ENCODE measurements at regions not wholly inside any gene's neighbourhood (a gene's known extent, or its start where the extent isn't known, plus 50 kb on each side); places are given as distances from the start of the nearest gene placed in this dataset.

- ATAC-seq (ENCODE audit: insufficient read depth, low FRiP score) = no peak
Observed at GRCh38 chr9:24286761-24287160, 258.9 kb downstream of the IZUMO3 start.

GRCh38 chr9:24258626-24259025 is 287.1 kb downstream of the IZUMO3 start:
- 30 to 57% methylated on average over 1 of the region's 1 CpG for WGBS, 2 donors
- H3K27me3 ChIP-seq (ENCODE audit: control insufficient read depth in 3 of 3, insufficient read depth in 3 of 3, low read length in 2 of 3) = no peaks in the 10 kb centered on the region
- DNase-seq = no peak
- ATAC-seq (ENCODE audit: insufficient read depth, low FRiP score) = no peak
- no peak for TF ChIP-seq CTCF (IDR thresholded peaks at IDR 0.05; ENCODE audit: control extremely low read depth, extremely low read depth)
- H3K4me1 ChIP-seq (ENCODE audit: control insufficient read depth in 5 of 5, insufficient read depth in 5 of 5, low read length in 5 of 5) = peaks cover 0 to 2% (median 0%) of the 10 kb centered on the region in 5 donors
- H3K9me3 ChIP-seq (ENCODE audit: control insufficient read depth in 4 of 4, insufficient read depth in 3 of 4, low read length in 3 of 4) = no peaks in the 10 kb centered on the region
- no peak overlapping the region for H3K9ac ChIP-seq (ENCODE audit: insufficient read depth in 1 of 2, low read length in 2 of 2)
- no peaks in the 10 kb centered on the region for H3K36me3 ChIP-seq (ENCODE audit: control insufficient read depth in 4 of 4, insufficient read depth in 4 of 4, low read length in 4 of 4)
- H3K4me3 ChIP-seq = no peak overlapping the region
- no peak overlapping the region for H3K27ac ChIP-seq (ENCODE audit: low read depth in 1 of 2, low read length in 1 of 2)

More at GRCh38 chr9:24286761-24287160, 258.9 kb downstream of the IZUMO3 start:
- H3K9ac ChIP-seq (ENCODE audit: insufficient read depth in 1 of 2, low read length in 2 of 2) = no peak overlapping the region
- peaks cover 0 to 7% (median 3%) of the 10 kb centered on the region in 4 donors for H3K9me3 ChIP-seq (ENCODE audit: control insufficient read depth in 4 of 4, insufficient read depth in 3 of 4, low read length in 3 of 4)
- WGBS, 2 donors = 53 to 62% methylated on average over 3 of the region's 3 CpGs
- no peaks in the 10 kb centered on the region for H3K4me1 ChIP-seq (ENCODE audit: control insufficient read depth in 5 of 5, insufficient read depth in 5 of 5, low read length in 5 of 5)
- no peak for TF ChIP-seq CTCF (IDR thresholded peaks at IDR 0.05; ENCODE audit: control extremely low read depth, extremely low read depth)
- H3K4me3 ChIP-seq = no peak overlapping the region
- no peaks in the 10 kb centered on the region for H3K36me3 ChIP-seq (ENCODE audit: control insufficient read depth in 4 of 4, insufficient read depth in 4 of 4, low read length in 4 of 4)
- no peak overlapping the region for H3K27ac ChIP-seq (ENCODE audit: low read depth in 1 of 2, low read length in 1 of 2)
- DNase-seq = no peak
- no peaks in the 10 kb centered on the region for H3K27me3 ChIP-seq (ENCODE audit: control insufficient read depth in 3 of 3, insufficient read depth in 3 of 3, low read length in 2 of 3)

- Histone ChIP-seq H3K27ac (ENCODE audit: low read depth in 1 of 2, low read length in 1 of 2) (no peak overlapping the region), H3K9me3 (ENCODE audit: control insufficient read depth in 4 of 4, insufficient read depth in 3 of 4, low read length in 3 of 4) (no peaks in the 10 kb centered on the region), H3K27me3 (ENCODE audit: control insufficient read depth in 3 of 3, insufficient read depth in 3 of 3, low read length in 2 of 3) (no peaks in the 10 kb centered on the region), H3K4me1 (ENCODE audit: control insufficient read depth in 5 of 5, insufficient read depth in 5 of 5, low read length in 5 of 5) (peaks cover 0 to 2% (median 0%) of the 10 kb centered on the region in 5 donors), H3K36me3 (ENCODE audit: control insufficient read depth in 4 of 4, insufficient read depth in 4 of 4, low read length in 4 of 4) (no peaks in the 10 kb centered on the region), H3K9ac (ENCODE audit: insufficient read depth in 1 of 2, low read length in 2 of 2) (no peak overlapping the region), H3K4me3 (no peak overlapping the region)
- no peak for ATAC-seq (ENCODE audit: insufficient read depth, low FRiP score)
- no peak for TF ChIP-seq CTCF (IDR thresholded peaks at IDR 0.05; ENCODE audit: control extremely low read depth, extremely low read depth)
- WGBS, 2 donors = 74 to 75% methylated on average over 1 of the region's 1 CpG
- peak in 2 of 3 donors; percentile 1 to 10 for DNase-seq
Observed at GRCh38 chr9:24257726-24258125, 288.0 kb downstream of the IZUMO3 start.

GRCh38 chr9:24245988-24246387 is 299.7 kb downstream of the IZUMO3 start:
- no peak for TF ChIP-seq CTCF (IDR thresholded peaks at IDR 0.05; ENCODE audit: control extremely low read depth, extremely low read depth)

More at GRCh38 chr9:24245988-24246387, 299.7 kb downstream of the IZUMO3 start:
- H3K9ac ChIP-seq (ENCODE audit: insufficient read depth in 1 of 2, low read length in 2 of 2) = no peak overlapping the region
- ATAC-seq (ENCODE audit: insufficient read depth, low FRiP score) (no peak), DNase-seq (peak in 2 of 3 donors; percentile 2)
- H3K27ac ChIP-seq (ENCODE audit: low read depth in 1 of 2, low read length in 1 of 2) = no peak overlapping the region
- no peak overlapping the region for H3K4me3 ChIP-seq
- H3K36me3 ChIP-seq (ENCODE audit: control insufficient read depth in 4 of 4, insufficient read depth in 4 of 4, low read length in 4 of 4) = no peaks in the 10 kb centered on the region
- no peaks in the 10 kb centered on the region for H3K27me3 ChIP-seq (ENCODE audit: control insufficient read depth in 3 of 3, insufficient read depth in 3 of 3, low read length in 2 of 3)
- H3K9me3 ChIP-seq (ENCODE audit: control insufficient read depth in 4 of 4, insufficient read depth in 3 of 4, low read length in 3 of 4) = no peaks in the 10 kb centered on the region
- WGBS, 2 donors = 21 to 31% methylated on average over 2 of the region's 2 CpGs
- H3K4me1 ChIP-seq (ENCODE audit: control insufficient read depth in 5 of 5, insufficient read depth in 5 of 5, low read length in 5 of 5) = no peaks in the 10 kb centered on the region

Data from lung (tissue), 11 donors.